Transverse colon (tissue), 3 donors: ENCODE measurements at regions not wholly inside any gene's neighbourhood (a gene's known extent, or its start where the extent isn't known, plus 50 kb on each side); places are given as distances from the start of the nearest gene placed in this dataset.

Experiments used
- EP300 ChIP-seq: sonication (generic); formaldehyde crosslinking; IDR thresholded peaks from one replicate; pipeline ENCODE4 v1.6.1; 2017; ENCODE audit warnings: antibody characterized with exemption, low read depth
- TF ChIP-seq, protein P1 (sequence below), 5 experiments: fragments of 200-600 bp in 3 of 5; fragments of 450-650 bp in 2 of 5; sonication (generic) in 3 of 5; IDR thresholded peaks; 1 replicate in 2 of 5; 2 replicates in 3 of 5; pipeline ENCODE4 v1.5.1; 2016 to 2017; ENCODE audit warnings: antibody characterized with exemption in 5 of 5, inconsistent platforms in 3 of 5, mild to moderate bottlenecking in 2 of 5, moderate library complexity in 1 of 5

GRCh38 chr6:168726312-168726856 is 285.4 kb downstream of the SMOC2 start:
- TF ChIP-seq EP300 = no peak
- TF ChIP-seq, protein P1, sequence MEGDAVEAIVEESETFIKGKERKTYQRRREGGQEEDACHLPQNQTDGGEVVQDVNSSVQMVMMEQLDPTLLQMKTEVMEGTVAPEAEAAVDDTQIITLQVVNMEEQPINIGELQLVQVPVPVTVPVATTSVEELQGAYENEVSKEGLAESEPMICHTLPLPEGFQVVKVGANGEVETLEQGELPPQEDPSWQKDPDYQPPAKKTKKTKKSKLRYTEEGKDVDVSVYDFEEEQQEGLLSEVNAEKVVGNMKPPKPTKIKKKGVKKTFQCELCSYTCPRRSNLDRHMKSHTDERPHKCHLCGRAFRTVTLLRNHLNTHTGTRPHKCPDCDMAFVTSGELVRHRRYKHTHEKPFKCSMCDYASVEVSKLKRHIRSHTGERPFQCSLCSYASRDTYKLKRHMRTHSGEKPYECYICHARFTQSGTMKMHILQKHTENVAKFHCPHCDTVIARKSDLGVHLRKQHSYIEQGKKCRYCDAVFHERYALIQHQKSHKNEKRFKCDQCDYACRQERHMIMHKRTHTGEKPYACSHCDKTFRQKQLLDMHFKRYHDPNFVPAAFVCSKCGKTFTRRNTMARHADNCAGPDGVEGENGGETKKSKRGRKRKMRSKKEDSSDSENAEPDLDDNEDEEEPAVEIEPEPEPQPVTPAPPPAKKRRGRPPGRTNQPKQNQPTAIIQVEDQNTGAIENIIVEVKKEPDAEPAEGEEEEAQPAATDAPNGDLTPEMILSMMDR (IDR thresholded peaks at IDR 0.05) = no peak
